H9 (cell line): ENCODE measurements at regions not wholly inside any gene's neighbourhood (a gene's known extent, or its start where the extent isn't known, plus 50 kb on each side); places are given as distances from the start of the nearest gene placed in this dataset.

Source experiments
- DNase-seq: peaks from one replicate; pipeline ENCODE4 v3.0.0-alpha.2; 2017
- H2AFZ ChIP-seq: one replicate; pipeline ENCODE4 v1.6.1; 2013; ENCODE audit warnings: mild to moderate bottlenecking, low read length, control low read depth, moderate library complexity
- H2AK5ac ChIP-seq: 2 replicates; pipeline ENCODE4 v1.6.1; 2013; ENCODE audit warnings: low read length, control low read depth, mixed read lengths; ENCODE audit not compliant: insufficient read length
- H2BK120ac ChIP-seq: one replicate; pipeline ENCODE4 v1.6.1; 2013; ENCODE audit warnings: low read depth, mild to moderate bottlenecking, low read length, control low read depth, inconsistent platforms; ENCODE audit not compliant: poor library complexity, severe bottlenecking
- H2BK12ac ChIP-seq: 2 replicates; pipeline ENCODE4 v1.6.1; 2013; ENCODE audit warnings: low read length, control low read depth, mixed read lengths, low read depth; ENCODE audit not compliant: insufficient read length
- H2BK15ac ChIP-seq: 2 replicates; pipeline ENCODE4 v1.6.1; 2013; ENCODE audit warnings: low read depth, low read length, control low read depth
- H2BK20ac ChIP-seq: one replicate; pipeline ENCODE4 v1.6.1; 2013; ENCODE audit warnings: low read depth, mild to moderate bottlenecking, low read length, control low read depth, inconsistent platforms; ENCODE audit not compliant: poor library complexity, severe bottlenecking
- H2BK5ac ChIP-seq: 2 replicates; pipeline ENCODE4 v1.6.1; 2013; ENCODE audit warnings: low read length, control low read depth, mixed read lengths; ENCODE audit not compliant: insufficient read length
- H3K14ac ChIP-seq: 2 replicates; pipeline ENCODE4 v1.6.1; 2013; ENCODE audit warnings: low read length, control low read depth; ENCODE audit not compliant: insufficient read depth
- H3K18ac ChIP-seq: 2 replicates; pipeline ENCODE4 v1.6.1; 2013; ENCODE audit warnings: low read depth, mild to moderate bottlenecking, mixed read lengths, low read length, control low read depth; ENCODE audit not compliant: insufficient read length
- H3K23ac ChIP-seq: 2 replicates; pipeline ENCODE4 v1.6.1; 2013; ENCODE audit warnings: low read length, control low read depth, mixed read lengths, low read depth; ENCODE audit not compliant: insufficient read length
- H3K23me2 ChIP-seq: 2 replicates; pipeline ENCODE4 v1.6.1; 2013; ENCODE audit warnings: low read depth, mild to moderate bottlenecking, mixed read lengths, low read length, control low read depth; ENCODE audit not compliant: insufficient read length, poor library complexity, severe bottlenecking
- H3K27ac ChIP-seq: 2 replicates; pipeline ENCODE4 v1.5.1; 2013; ENCODE audit warnings: low read length, control low read depth, mixed read lengths, low read depth; ENCODE audit not compliant: insufficient read length
- H3K27me3 ChIP-seq: 2 replicates; pipeline ENCODE4 v1.6.1; 2013; ENCODE audit warnings: low read length, control low read depth, inconsistent platforms; ENCODE audit not compliant: insufficient read depth
- H3K4ac ChIP-seq: 2 replicates; pipeline ENCODE4 v1.6.1; 2013; ENCODE audit warnings: low read depth, mild to moderate bottlenecking, control low read depth, inconsistent platforms, low read length, moderate library complexity
- H3K4me1 ChIP-seq: 2 replicates; pipeline ENCODE4 v1.6.1; 2013; ENCODE audit warnings: low read length, control low read depth, inconsistent platforms; ENCODE audit not compliant: insufficient read depth
- H3K4me2 ChIP-seq: 2 replicates; pipeline ENCODE4 v1.6.1; 2013; ENCODE audit warnings: low read length, control low read depth, mixed read lengths; ENCODE audit not compliant: insufficient read length, insufficient read depth
- H3K56ac ChIP-seq: 2 replicates; pipeline ENCODE4 v1.6.1; 2013; ENCODE audit warnings: low read depth, mild to moderate bottlenecking, mixed read lengths, low read length, control low read depth; ENCODE audit not compliant: insufficient read length
- H3K79me1 ChIP-seq: 2 replicates; pipeline ENCODE4 v1.6.1; 2013; ENCODE audit warnings: low read depth, mild to moderate bottlenecking, moderate library complexity, low read length, control low read depth, inconsistent platforms; ENCODE audit not compliant: insufficient read depth, poor library complexity, severe bottlenecking
- H3K79me2 ChIP-seq: 2 replicates; pipeline ENCODE4 v1.6.1; 2013; ENCODE audit warnings: low read length, control low read depth, inconsistent platforms; ENCODE audit not compliant: insufficient read depth
- H3K9ac ChIP-seq: 2 replicates; pipeline ENCODE4 v1.6.1; 2013; ENCODE audit warnings: low read length, control low read depth, mixed read lengths; ENCODE audit not compliant: insufficient read length; ENCODE audit errors: extremely low read depth
- H3K9me3 ChIP-seq: one replicate; pipeline ENCODE4 v1.6.1; 2013; ENCODE audit warnings: low read depth, low read length, inconsistent platforms; ENCODE audit not compliant: control insufficient read depth
- H3T11ph ChIP-seq: one replicate; pipeline ENCODE4 v1.6.1; 2013; ENCODE audit warnings: mild to moderate bottlenecking, low read length, control low read depth, inconsistent platforms
- H4K20me1 ChIP-seq: one replicate; pipeline ENCODE4 v1.6.1; 2013; ENCODE audit not compliant: control insufficient read depth, insufficient read length, insufficient read depth
- H4K5ac ChIP-seq: 2 replicates; pipeline ENCODE4 v1.6.1; 2013; ENCODE audit warnings: low read depth, mild to moderate bottlenecking, mixed read lengths, low read length, control low read depth; ENCODE audit not compliant: insufficient read length
- H4K8ac ChIP-seq: replicated peaks from 2 replicates; pipeline ENCODE4 v1.6.1; 2013; ENCODE audit warnings: low read length, control low read depth, mixed read lengths, low read depth; ENCODE audit not compliant: insufficient read length
- H4K91ac ChIP-seq: 2 replicates; pipeline ENCODE4 v1.6.1; 2013; ENCODE audit warnings: low read depth, mild to moderate bottlenecking, moderate library complexity, mixed read lengths, low read length, control low read depth; ENCODE audit not compliant: insufficient read length
- H3K27ac Mint-ChIP-seq, 3 experiments: 2 replicates in 2 of 3; 3 replicates in 1 of 3; pipeline ENCODE4 v1.8.0; 2020 to 2021; ENCODE audit warnings: mixed read lengths in 3 of 3, mild to moderate bottlenecking in 1 of 3, moderate library complexity in 1 of 3
- H3K27me3 Mint-ChIP-seq: 2 replicates; pipeline ENCODE4 v1.8.0; 2021; ENCODE audit warnings: low read depth, mild to moderate bottlenecking, moderate library complexity, mixed read lengths
- H3K36me3 Mint-ChIP-seq, 3 experiments: 2 replicates in 2 of 3; 3 replicates in 1 of 3; pipeline ENCODE4 v1.8.0; 2020 to 2021; ENCODE audit warnings: low read depth in 3 of 3, mixed read lengths in 3 of 3; ENCODE audit not compliant: insufficient read depth in 1 of 3
- H3K4me1 Mint-ChIP-seq, 2 experiments: 2 replicates each; pipeline ENCODE4 v1.8.0; 2020; ENCODE audit warnings: mixed read lengths in 2 of 2
- H3K4me3 Mint-ChIP-seq, 2 experiments: 2 replicates in 1 of 2; 3 replicates in 1 of 2; pipeline ENCODE4 v1.8.0; 2020 to 2021; ENCODE audit warnings: mild to moderate bottlenecking in 2 of 2, mixed read lengths in 2 of 2, moderate library complexity in 1 of 2
- H3K9me3 Mint-ChIP-seq, 2 experiments: 2 replicates in 1 of 2; 3 replicates in 1 of 2; pipeline ENCODE4 v1.8.0; 2020; ENCODE audit warnings: mild to moderate bottlenecking in 2 of 2, mixed read lengths in 2 of 2, moderate library complexity in 1 of 2
- CTCF ChIP-seq: fragments of 200-600 bp; sonication (generic); conservative IDR thresholded peaks from 3 replicates; pipeline ENCODE4 v1.8.0; 2021; ENCODE audit warnings: antibody characterized with exemption, mild to moderate bottlenecking
- WGBS: extraction: QIAGEN DNeasy Blood & Tissue Kit; methylation state at CpG from one replicate; pipeline ENCODE4 v1.1.7; 2013; ENCODE audit warnings: missing lambda C conversion rate, low lambda C conversion rate, mixed read lengths; ENCODE audit not compliant: insufficient read length; ENCODE audit errors: extremely low coverage; 5-methylcytosine and 5-hydroxymethylcytosine counted together

- H3K4ac ChIP-seq, result no peak overlapping the region
- H3K56ac ChIP-seq, result no peak overlapping the region
- no peak overlapping the region for H4K8ac ChIP-seq
- no peak overlapping the region for H2BK5ac ChIP-seq
- TF ChIP-seq CTCF, result no peak
- H3K36me3 Mint-ChIP-seq, result peaks cover 0 to 3% (median 0%) of the 10 kb centered on the region in 3 experiments; a peak in 1 of 7 replicates
- no peak overlapping the region for H2BK120ac ChIP-seq
- H3K9me3 ChIP-seq, result no peaks in the 10 kb centered on the region
- peaks cover 12% of the 10 kb centered on the region for H3K4me1 ChIP-seq
- H3K9ac ChIP-seq, result no peak overlapping the region
- no peak overlapping the region for H4K91ac ChIP-seq
- no peak overlapping the region for H2BK15ac ChIP-seq
- no peaks in the 10 kb centered on the region for H3K23me2 ChIP-seq
- no peaks in the 10 kb centered on the region for H3K27me3 Mint-ChIP-seq
- H3K4me1 Mint-ChIP-seq, result peaks cover 36 to 40% of the 10 kb centered on the region in 2 experiments
- no peak overlapping the region for H2BK12ac ChIP-seq
- no peaks in the 10 kb centered on the region for H3K27me3 ChIP-seq
- peaks cover 0 to 4% of the 10 kb centered on the region in 2 experiments; a peak in 1 of 5 replicates for H3K9me3 Mint-ChIP-seq
- H3K27ac Mint-ChIP-seq, result no peak overlapping the region
- H2BK20ac ChIP-seq, result no peak overlapping the region
- H3K4me3 Mint-ChIP-seq, result no peak overlapping the region
- H2AFZ ChIP-seq, result no peak overlapping the region
- no peak overlapping the region for H2AK5ac ChIP-seq
- no peaks in the 10 kb centered on the region for H4K20me1 ChIP-seq
- no peak overlapping the region for H3K14ac ChIP-seq
- DNase-seq, result no peak
- WGBS, result no CpG with 5 or more reads among the region's 3 CpGs
- no peak overlapping the region for H3K23ac ChIP-seq
- no peak overlapping the region for H3K27ac ChIP-seq
- no peak overlapping the region for H3K4me2 ChIP-seq
- no peaks in the 10 kb centered on the region for H3K79me2 ChIP-seq
- H3K79me1 ChIP-seq, result no peaks in the 10 kb centered on the region
- H3T11ph ChIP-seq, result no peak overlapping the region
- H3K18ac ChIP-seq, result no peak overlapping the region
- H4K5ac ChIP-seq, result no peak overlapping the region
Observed at GRCh38 chr1:220367833-220368232, 95.6 kb upstream of the RAB3GAP2 start.
